ENCODE measurements at regions not wholly inside any gene's neighbourhood (a gene's known extent, or its start where the extent isn't known, plus 50 kb on each side); places are given as distances from the start of the nearest gene placed in this dataset.

DNA sequence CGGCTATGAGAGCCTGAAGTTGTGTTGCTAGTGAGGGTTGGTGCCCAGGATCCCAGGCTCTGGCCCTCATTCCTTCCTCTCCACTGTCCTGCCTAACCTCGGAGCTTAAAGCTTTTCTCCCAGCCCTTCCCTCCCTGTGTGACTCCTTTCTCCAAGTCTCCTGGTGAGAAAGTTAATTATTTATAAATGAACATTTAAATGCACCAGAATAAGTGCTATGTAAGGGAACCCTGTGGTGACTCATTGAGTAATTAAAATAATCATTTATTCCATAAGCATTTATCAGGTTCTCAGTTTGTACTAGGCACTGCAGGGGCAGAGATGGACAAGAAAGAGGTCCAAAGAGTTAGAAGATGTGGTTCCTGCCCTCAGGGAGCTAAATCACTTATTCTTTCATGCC lies 89.1 kb upstream of the ISX start:
- TF ChIP-seq, protein P1, sequence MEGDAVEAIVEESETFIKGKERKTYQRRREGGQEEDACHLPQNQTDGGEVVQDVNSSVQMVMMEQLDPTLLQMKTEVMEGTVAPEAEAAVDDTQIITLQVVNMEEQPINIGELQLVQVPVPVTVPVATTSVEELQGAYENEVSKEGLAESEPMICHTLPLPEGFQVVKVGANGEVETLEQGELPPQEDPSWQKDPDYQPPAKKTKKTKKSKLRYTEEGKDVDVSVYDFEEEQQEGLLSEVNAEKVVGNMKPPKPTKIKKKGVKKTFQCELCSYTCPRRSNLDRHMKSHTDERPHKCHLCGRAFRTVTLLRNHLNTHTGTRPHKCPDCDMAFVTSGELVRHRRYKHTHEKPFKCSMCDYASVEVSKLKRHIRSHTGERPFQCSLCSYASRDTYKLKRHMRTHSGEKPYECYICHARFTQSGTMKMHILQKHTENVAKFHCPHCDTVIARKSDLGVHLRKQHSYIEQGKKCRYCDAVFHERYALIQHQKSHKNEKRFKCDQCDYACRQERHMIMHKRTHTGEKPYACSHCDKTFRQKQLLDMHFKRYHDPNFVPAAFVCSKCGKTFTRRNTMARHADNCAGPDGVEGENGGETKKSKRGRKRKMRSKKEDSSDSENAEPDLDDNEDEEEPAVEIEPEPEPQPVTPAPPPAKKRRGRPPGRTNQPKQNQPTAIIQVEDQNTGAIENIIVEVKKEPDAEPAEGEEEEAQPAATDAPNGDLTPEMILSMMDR (IDR thresholded peaks at IDR 0.05; ENCODE audit: insufficient read depth, low read length, poor library complexity, severe bottlenecking), result no peak
- no peak for TF ChIP-seq EZH2phosphoT487 (conservative IDR thresholded peaks at IDR 0.05; ENCODE audit: low read length)

All from SU-DHL-6 (cell line).